Kidney capillary endothelial cell (primary cell): ENCODE measurements at regions not wholly inside any gene's neighbourhood (a gene's known extent, or its start where the extent isn't known, plus 50 kb on each side); places are given as distances from the start of the nearest gene placed in this dataset.
"Not testable (repeated sequence)": the region's sequence is repeated elsewhere in the genome, so short reads cannot be mapped to it uniquely, and the experiment has no call there.

Source experiments
- DNase-seq: peaks from one replicate; pipeline ENCODE4 v3.0.0-alpha.2; 2018; ENCODE audit warnings: low spot score

GRCh38 chr15:31433091-31433490 is 106.5 kb downstream of the KLF13 start:
- DNase-seq, result no peak

- no peak for DNase-seq
Observed at GRCh38 chr15:31433574-31433973, 106.9 kb downstream of the KLF13 start.

GRCh38 chr15:31434275-31434587 is 107.6 kb downstream of the KLF13 start:
- no peak for DNase-seq

GRCh38 chr15:31434588-31435260 is 108.1 kb downstream of the KLF13 start:
- peak; percentile 95 for DNase-seq

GRCh38 chr15:31435261-31435911 is 108.8 kb downstream of the KLF13 start:
- peak; percentile 87 for DNase-seq

GRCh38 chr15:31435912-31436628 is 109.4 kb downstream of the KLF13 start:
- no peak for DNase-seq

GRCh38 chr15:31437686-31438085 is 111.1 kb downstream of the KLF13 start:
- DNase-seq, result no peak

GRCh38 chr15:31438601-31439265 is 112.1 kb downstream of the KLF13 start:
- DNase-seq, result no peak

- no peak for DNase-seq
Observed at GRCh38 chr15:31439328-31439727, 112.7 kb downstream of the KLF13 start.

GRCh38 chr15:31440216-31440615 is 113.6 kb downstream of the KLF13 start:
- not testable (repeated sequence) for DNase-seq

- DNase-seq, result peak; percentile 51
Observed at GRCh38 chr15:31440754-31441311, 114.2 kb downstream of the KLF13 start.

GRCh38 chr15:31442226-31442625 is 115.6 kb downstream of the KLF13 start:
- no peak for DNase-seq

GRCh38 chr15:31442699-31443111 is 116.1 kb downstream of the KLF13 start:
- DNase-seq, result peak; percentile 52

- no peak for DNase-seq
Observed at GRCh38 chr15:31444844-31445243, 118.2 kb downstream of the KLF13 start.

- DNase-seq, result no peak
Observed at GRCh38 chr15:31446546-31446945, 119.9 kb downstream of the KLF13 start.

GRCh38 chr15:31447931-31448634 is 121.4 kb downstream of the KLF13 start:
- DNase-seq, result no peak

GRCh38 chr15:31448635-31448979 is 122.0 kb downstream of the KLF13 start:
- no peak for DNase-seq

GRCh38 chr15:31452595-31453557 is 126.2 kb downstream of the KLF13 start:
- DNase-seq, result no peak

- DNase-seq, result no peak
Observed at GRCh38 chr15:31453558-31454318, 127.1 kb downstream of the KLF13 start.

GRCh38 chr15:31455499-31455898 is 128.9 kb downstream of the KLF13 start:
- DNase-seq, result no peak
